K562 (cell line): ENCODE measurements at regions not wholly inside any gene's neighbourhood (a gene's known extent, or its start where the extent isn't known, plus 50 kb on each side); places are given as distances from the start of the nearest gene placed in this dataset.

ENCODE experiments used
- HNRNPH1 ChIP-seq: fragments of 200-400 bp; formaldehyde crosslinking; optimal IDR thresholded peaks from 2 replicates; pipeline ENCODE3; 2017; ENCODE audit warnings: low read depth, mild to moderate bottlenecking, low read length, moderate library complexity
- TF ChIP-seq, protein P1 (sequence below): sonication (generic); formaldehyde crosslinking; IDR thresholded peaks from 2 replicates; pipeline ENCODE4 v1.8.0; 2022; ENCODE audit warnings: missing genetic modification reagents, mild to moderate bottlenecking, borderline replicate concordance
- TF ChIP-seq, protein P2 (sequence below), 3 experiments: fragments of 200-800 bp in 1 of 3; fragments of 250-450 bp in 1 of 3; fragments of 450-650 bp in 1 of 3; sonication (Bioruptor Pico) in 1 of 3; sonication (Bioruptor generic) in 1 of 3; formaldehyde crosslinking in 1 of 3; IDR thresholded peaks; 2 replicates each; pipeline versions ENCODE4 v1.6.1 to v1.8.0; 2016 to 2022; ENCODE audit warnings: mild to moderate bottlenecking in 2 of 3, missing genetic modification characterization in 2 of 3, missing compliant biosample characterization in 1 of 3, moderate library complexity in 1 of 3
- TF ChIP-seq, protein P3 (sequence below), 2 experiments: fragments of 450-650 bp; IDR thresholded peaks; 2 replicates each; pipeline ENCODE4 v1.6.1; 2016; ENCODE audit warnings: mild to moderate bottlenecking in 2 of 2, borderline replicate concordance in 1 of 2, low read depth in 1 of 2, moderate library complexity in 1 of 2

DNA sequence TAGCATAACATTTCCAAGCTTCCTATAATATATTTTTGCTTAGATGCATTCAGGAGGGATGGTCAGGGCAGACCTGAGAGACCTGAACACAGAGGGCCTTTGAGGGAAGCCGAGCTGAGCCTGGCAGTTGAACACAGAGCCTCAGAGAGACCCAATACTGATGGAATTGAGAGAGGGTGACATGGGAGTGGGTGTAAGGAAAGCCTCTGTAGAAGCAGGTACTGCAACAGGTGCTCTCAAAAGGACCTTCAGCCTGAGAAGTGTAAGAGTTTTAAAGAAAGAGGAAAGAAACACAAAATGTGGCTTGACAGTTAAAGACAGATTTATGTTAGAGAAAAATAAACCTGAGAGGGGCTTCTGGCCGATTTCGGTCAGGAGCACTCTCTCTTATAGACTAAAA, 73.9 kb upstream of the PGBD5 start (continued):
- TF ChIP-seq, protein P1, sequence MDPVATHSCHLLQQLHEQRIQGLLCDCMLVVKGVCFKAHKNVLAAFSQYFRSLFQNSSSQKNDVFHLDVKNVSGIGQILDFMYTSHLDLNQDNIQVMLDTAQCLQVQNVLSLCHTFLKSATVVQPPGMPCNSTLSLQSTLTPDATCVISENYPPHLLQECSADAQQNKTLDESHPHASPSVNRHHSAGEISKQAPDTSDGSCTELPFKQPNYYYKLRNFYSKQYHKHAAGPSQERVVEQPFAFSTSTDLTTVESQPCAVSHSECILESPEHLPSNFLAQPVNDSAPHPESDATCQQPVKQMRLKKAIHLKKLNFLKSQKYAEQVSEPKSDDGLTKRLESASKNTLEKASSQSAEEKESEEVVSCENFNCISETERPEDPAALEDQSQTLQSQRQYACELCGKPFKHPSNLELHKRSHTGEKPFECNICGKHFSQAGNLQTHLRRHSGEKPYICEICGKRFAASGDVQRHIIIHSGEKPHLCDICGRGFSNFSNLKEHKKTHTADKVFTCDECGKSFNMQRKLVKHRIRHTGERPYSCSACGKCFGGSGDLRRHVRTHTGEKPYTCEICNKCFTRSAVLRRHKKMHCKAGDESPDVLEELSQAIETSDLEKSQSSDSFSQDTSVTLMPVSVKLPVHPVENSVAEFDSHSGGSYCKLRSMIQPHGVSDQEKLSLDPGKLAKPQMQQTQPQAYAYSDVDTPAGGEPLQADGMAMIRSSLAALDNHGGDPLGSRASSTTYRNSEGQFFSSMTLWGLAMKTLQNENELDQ (CRISPR knock-in tag) = no peak
- no peak for TF ChIP-seq HNRNPH1
- TF ChIP-seq, protein P2, sequence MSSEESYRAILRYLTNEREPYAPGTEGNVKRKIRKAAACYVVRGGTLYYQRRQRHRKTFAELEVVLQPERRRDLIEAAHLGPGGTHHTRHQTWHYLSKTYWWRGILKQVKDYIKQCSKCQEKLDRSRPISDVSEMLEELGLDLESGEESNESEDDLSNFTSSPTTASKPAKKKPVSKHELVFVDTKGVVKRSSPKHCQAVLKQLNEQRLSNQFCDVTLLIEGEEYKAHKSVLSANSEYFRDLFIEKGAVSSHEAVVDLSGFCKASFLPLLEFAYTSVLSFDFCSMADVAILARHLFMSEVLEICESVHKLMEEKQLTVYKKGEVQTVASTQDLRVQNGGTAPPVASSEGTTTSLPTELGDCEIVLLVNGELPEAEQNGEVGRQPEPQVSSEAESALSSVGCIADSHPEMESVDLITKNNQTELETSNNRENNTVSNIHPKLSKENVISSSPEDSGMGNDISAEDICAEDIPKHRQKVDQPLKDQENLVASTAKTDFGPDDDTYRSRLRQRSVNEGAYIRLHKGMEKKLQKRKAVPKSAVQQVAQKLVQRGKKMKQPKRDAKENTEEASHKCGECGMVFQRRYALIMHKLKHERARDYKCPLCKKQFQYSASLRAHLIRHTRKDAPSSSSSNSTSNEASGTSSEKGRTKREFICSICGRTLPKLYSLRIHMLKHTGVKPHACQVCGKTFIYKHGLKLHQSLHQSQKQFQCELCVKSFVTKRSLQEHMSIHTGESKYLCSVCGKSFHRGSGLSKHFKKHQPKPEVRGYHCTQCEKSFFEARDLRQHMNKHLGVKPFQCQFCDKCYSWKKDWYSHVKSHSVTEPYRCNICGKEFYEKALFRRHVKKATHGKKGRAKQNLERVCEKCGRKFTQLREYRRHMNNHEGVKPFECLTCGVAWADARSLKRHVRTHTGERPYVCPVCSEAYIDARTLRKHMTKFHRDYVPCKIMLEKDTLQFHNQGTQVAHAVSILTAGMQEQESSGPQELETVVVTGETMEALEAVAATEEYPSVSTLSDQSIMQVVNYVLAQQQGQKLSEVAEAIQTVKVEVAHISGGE (CRISPR knock-in tag; IDR thresholded peaks at IDR 0.05) = no peak
- TF ChIP-seq, protein P3, sequence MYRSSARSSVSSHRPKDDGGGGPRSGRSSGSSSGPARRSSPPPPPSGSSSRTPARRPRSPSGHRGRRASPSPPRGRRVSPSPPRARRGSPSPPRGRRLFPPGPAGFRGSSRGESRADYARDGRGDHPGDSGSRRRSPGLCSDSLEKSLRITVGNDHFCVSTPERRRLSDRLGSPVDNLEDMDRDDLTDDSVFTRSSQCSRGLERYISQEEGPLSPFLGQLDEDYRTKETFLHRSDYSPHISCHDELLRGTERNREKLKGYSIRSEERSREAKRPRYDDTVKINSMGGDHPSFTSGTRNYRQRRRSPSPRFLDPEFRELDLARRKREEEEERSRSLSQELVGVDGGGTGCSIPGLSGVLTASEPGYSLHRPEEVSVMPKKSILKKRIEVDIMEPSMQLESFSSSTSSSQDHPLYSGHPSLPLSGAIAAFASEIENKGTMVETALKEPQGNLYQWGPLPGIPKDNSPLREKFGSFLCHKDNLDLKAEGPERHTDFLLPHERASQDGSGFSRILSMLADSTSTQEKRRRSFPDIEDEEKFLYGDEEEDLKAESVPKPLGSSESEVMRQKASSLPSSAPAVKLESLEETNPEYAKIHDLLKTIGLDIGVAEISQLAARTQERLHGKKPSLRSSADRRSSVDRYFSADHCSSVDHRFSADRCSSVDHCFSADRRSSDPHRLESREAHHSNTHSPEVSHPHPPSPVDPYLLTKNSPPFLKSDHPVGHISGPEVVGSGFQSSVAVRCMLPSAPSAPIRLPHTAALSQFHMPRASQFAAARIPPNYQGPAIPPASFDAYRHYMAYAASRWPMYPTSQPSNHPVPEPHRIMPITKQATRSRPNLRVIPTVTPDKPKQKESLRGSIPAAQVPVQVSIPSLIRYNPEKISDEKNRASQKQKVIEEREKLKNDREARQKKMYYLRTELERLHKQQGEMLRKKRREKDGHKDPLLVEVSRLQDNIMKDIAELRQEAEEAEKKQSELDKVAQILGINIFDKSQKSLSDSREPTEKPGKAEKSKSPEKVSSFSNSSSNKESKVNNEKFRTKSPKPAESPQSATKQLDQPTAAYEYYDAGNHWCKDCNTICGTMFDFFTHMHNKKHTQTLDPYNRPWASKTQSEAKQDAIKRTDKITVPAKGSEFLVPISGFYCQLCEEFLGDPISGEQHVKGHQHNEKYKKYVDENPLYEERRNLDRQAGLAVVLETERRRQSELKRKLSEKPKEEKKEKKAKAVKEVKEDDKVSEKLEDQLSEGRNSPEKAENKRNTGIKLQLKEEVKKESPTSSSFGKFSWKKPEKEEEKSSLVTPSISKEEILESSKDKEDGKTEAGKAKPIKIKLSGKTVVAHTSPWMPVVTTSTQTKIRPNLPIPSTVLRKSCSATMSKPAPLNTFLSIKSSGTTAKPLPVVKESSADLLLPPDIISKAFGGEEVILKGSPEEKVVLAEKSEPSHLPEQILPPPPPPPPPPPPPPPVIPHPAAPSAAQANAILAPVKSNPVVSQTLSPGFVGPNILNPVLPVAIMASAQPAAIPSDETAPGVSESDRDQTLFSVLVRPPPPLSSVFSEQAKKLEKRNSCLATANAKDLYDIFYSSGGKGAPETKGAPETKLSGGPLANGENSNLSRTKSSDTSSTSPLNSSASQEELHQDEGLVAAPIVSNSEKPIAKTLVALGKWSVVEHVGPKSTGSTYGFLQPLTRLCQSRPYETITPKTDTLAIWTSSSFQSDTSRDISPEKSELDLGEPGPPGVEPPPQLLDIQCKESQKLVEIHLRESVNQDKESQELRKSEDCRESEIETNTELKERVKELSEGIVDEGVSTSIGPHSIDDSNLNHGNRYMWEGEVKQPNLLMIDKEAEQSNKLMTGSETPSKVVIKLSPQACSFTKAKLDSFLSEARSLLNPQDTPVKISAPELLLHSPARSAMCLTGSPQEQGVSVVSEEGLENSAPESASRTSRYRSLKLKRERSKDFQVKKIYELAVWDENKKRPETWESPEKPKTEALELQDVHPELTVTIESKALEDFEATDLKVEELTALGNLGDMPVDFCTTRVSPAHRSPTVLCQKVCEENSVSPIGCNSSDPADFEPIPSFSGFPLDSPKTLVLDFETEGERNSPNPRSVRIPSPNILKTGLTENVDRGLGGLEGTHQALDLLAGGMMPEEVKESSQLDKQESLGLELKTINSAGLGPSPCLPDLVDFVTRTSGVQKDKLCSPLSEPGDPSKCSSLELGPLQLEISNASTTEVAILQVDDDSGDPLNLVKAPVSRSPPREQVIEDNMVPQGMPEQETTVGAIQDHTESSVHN (IDR thresholded peaks at IDR 0.05; ENCODE audit: borderline replicate concordance in 1 of 2, low read depth in 1 of 2) = no peak
